ENCODE measurements at regions not wholly inside any gene's neighbourhood (a gene's known extent, or its start where the extent isn't known, plus 50 kb on each side); places are given as distances from the start of the nearest gene placed in this dataset.
"Not testable (repeated sequence)": the region's sequence is repeated elsewhere in the genome, so short reads cannot be mapped to it uniquely, and the experiment has no call there.

DNA sequence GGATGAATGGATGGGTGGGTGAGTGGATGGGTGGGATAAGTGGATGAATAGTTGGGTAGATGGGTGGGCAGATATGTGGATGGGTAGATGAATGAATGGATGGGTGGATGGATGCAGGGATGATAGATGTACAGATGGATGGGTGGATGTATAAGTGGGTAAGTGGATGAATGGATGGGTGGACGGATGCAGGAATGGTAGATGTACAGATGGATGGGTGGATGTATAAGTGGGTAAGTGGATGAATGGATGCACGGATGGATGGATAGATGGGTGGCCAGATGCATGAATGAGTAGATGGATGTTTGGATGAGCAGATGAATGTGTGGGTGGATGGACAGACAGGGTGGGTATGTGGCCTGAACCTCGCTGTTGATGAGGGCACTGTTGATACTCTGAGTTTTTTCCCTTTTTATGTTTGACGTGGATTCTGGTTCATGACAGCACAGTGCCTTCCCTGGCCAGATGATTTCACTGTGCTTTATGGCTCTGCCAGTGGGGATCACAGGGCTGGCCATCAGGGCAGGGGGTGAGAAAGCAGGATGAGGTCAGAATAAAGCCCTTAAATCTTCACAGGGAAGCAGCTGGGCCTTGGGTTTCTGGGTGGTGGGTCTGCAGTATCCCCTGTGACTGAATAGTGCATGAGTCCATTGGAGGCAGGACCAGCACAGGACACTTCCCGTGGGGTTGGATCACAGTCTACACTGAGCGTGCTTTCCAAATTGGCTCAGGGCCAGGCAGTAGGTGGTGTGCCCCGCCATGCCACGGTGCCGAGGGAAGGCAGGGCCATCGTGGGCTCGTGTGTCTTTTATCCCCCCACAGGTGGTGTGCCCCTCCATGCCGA is 213.2 kb downstream of the BANP start:
- TF ChIP-seq CREB1 (CRISPR knock-in tag; IDR thresholded peaks at IDR 0.05; ENCODE audit: low read depth); CTCF (conservative IDR thresholded peaks at IDR 0.05; ENCODE audit: low read depth in 2 of 2); EZH2 (IDR thresholded peaks at IDR 0.05; ENCODE audit: low read depth, unreplicated experiment); EZH2phosphoT487 (IDR thresholded peaks at IDR 0.05; ENCODE audit: unreplicated experiment); POLR2AphosphoS5 (IDR thresholded peaks at IDR 0.05; ENCODE audit: low read depth); JUNB (IDR thresholded peaks at IDR 0.05; ENCODE audit: unreplicated experiment); ZNF114 (CRISPR knock-in tag; IDR thresholded peaks at IDR 0.05); ETS1 (IDR thresholded peaks at IDR 0.05): not testable (repeated sequence)
